ENCODE measurements at regions not wholly inside any gene's neighbourhood (a gene's known extent, or its start where the extent isn't known, plus 50 kb on each side); places are given as distances from the start of the nearest gene placed in this dataset.

GRCh38 chr14:56065621-56066290, 52.5 kb upstream of the PELI2 start:
- no peak for ATAC-seq
- no peak for TF ChIP-seq ZFP3 (CRISPR knock-in tag; IDR thresholded peaks at IDR 0.05)

All from SK-N-SH treated with all-trans-retinoic acid at 6 μM for 48 hours (cell line).